GM19035 (cell line): ENCODE measurements at regions not wholly inside any gene's neighbourhood (a gene's known extent, or its start where the extent isn't known, plus 50 kb on each side); places are given as distances from the start of the nearest gene placed in this dataset.
"Not testable (repeated sequence)": the region's sequence is repeated elsewhere in the genome, so short reads cannot be mapped to it uniquely, and the experiment has no call there.

Source experiments
- ATAC-seq: cut with Tn5 transposase; IDR thresholded peaks from one replicate; pipeline ENCODE4 v1.9.1; 2021; ENCODE audit not compliant: unreplicated experiment

DNA sequence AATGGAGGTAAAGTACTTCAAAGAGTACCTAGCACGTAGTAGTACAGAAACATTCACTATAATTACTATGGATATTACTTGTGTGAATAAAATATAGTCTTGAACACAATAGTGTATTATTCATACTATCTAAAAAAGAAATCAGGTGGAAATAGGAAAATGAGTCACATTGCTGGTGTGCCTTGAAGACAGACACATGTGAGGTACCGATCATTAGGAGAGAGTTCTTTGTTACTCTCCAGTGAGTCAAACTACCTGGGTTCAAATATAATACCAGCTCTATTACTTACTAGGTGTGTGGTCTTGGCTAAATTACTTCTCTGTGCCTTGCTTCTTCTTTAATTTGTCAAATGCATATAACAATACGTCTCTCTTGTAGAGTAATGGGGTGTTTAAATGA, 50.8 kb upstream of the BEND6 start:
- ATAC-seq, result no peak

DNA sequence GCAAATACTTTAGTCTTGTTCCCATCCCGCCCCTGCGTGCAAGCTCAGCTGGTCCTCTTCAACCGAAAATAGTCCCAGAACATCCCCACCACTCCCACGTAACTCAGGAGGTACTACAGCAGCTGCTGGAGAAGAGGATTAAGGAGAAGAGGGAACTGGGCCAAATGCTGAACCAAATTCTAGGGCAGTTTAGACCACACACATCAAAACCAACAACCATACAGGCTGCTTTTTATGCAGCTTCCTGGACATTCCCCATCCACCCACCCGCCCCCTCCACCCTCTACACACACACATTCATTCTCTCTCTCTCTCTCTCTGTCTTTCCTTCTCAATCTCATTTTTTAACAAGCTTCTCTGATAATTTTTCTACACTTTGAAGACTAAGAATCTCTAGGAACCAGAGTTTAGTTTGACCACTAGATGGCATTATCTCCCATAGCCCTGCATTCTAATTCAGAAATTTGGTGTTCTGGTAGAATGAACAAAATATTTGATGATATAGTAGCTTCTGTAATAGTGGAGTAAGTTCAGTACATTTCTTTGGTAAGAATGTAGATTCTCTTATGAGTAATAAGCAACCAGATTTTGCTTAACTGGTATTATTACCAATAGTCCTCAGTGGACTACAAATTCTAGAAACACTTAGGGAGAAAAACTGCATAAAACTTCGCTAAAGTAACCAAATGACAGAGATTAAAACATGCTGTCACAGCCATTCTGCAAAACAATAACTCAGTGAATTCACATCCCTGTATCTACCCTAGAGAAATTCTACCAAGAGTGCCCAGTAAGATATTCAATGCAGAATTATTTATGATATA, 52.1 kb upstream of the BEND6 start:
- no peak for ATAC-seq

DNA sequence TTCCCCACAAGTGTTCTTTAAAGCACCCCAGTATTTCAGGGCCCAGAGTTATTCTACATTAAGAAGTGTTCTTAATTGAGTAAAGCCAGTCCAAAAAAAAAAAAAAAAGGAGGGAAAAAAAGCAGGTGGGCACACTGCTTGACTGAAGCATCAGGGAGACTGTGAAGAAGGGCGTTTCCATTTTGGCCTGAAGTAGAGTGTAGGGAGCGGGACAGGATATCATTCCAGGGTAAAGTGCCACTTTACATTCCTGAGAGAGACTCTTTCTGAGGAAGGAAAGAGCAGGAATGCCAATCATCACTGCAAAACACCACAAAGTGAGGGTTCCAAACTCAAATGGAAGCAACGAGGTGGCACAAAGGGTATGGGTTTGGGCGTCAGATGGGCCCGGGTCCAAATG, 54.1 kb upstream of the BEND6 start:
- no peak for ATAC-seq

DNA sequence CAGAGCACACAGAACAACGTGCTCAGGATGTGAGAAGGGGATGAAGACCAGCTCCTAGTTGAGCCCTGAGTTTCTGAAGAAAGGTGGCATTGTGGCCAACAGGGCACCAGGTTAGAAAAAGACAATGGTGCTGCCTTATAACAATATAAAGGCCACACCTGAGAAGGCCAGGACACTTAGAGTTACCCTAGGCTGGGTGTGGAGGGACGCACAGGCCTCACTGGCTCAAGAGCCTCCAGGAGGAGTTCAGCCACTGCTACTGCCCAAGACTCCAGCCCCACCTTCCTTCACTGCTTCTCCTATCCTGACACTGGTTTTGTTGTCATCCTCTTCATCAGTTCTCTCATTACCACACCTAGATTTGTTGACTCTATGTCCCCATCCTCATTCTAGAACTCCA, 55.2 kb upstream of the BEND6 start:
- no peak for ATAC-seq

DNA sequence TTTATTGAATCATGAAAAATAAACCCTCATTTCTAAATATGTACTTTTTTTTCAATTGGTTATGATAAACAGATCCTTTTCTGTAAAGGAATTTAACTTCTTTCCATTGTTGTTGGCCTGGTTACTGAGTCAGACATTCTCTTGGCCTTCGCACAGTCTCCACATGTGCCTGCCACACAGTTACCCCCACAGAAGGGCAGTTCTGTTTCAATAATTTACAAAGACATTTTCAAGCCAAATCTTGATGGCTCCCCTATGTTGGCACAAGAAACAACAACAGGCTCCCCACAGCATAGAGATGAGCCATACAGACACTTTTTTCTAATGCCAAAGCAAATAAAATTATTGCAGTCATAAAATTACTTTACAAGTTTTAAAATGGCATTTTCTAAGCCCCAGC, 55.6 kb upstream of the BEND6 start:
- no peak for ATAC-seq

DNA sequence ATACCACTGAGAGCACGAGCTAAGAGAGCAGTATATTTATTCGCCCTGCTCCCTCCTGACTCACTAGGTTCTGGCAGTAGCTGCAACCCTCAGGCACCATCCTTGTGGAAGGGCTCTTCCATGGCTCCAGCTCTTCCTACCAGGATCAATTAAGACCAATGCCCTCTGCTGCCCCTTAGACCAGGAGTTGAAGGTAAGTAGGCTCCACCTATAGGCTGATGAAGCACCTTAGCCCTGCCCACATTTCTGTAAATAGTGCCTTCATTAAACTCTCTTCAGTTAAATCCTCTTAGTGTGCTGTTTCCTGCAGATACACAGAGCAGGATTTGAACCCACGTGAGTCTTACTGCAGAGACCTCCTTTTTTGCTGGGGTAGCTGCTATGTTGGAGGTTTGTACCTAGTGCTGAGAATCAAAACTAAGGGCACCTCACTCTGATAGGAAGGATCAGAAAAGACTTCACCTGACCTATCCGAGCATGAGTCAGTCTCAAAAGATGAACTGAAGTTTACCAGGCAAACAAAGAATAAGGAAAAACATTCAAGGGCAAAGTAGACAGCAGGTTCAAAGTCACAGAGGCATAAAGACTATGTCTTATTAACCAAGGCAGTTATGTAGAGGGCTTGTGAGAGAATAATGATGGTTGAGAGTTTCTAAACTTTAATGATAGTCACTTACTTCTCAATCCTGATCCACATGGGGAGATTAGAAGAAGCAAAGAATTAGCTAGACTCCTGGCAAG, 56.9 kb upstream of the BEND6 start:
- no peak for ATAC-seq

DNA sequence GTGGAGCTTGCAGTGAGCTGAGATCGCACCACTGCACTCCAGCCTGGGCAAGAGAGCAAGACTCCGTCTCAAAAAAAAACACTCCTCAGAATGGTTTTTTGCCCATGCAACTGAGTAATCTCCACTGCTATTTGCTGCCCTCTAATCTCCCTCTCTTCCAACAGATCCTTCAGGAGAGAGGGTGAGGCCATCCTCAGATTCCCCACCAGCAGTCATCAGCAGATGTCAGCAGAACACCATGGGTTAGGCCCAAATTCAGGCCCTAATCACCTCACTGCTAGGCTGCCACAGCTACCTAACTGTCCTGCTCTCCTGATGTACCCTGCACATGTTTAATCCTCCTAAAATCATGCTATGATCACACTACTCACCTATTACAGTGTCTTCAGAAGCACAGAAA, 63.2 kb upstream of the BEND6 start:
- ATAC-seq, result peak; percentile 31

DNA sequence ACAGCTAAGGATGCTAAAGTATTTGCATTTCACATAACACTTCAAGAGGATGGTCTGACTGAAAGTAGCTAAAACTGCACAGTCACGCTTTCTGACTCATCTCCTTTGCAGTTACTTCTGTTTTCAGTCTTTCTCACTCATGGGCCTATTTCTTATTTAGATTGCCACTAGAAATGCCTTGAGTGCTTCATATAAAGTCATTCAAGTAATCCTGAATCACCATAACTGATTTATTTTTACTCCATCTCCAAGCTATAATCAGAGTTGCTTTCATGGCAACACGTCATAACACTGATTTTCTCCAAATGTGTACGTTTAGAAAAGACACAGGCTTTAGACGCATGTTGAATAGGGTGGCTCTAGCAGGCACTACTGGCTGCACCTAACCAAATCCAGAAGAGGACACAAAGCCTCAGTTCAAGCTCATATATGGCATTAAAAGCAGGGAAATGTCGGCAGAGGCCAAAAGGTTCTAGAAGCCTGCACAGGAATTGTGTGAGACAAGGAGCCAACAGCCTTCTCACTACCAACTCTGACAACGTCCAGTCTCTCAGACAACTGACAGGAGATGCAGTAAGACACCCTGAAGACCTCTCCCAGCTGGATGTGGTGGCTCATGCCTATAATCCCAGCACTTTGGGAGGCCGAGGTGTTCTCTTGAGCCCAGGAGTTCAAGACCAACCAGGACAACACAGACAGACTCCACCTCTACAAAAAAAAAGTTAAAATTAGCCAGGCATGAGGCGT, 64.1 kb upstream of the BEND6 start:
- ATAC-seq, result peak; percentile 95

DNA sequence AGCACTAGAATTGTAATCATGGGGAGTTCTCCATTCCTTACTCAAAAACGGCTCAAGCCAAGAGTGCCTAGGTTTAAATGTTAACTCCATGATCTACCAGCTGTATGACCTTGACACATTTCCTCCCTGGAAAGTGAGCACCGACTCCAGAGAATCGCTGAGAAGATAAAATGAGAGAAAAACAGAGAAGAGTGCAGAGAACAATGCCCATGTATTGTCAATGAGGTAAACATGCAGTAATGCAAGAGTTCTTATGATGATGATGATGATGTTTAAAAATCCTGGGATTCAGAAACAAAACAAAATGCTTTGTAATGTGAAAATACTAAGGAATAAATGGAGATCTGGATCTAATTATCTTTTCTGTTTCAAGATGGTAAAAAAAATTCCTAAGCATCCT, 64.8 kb upstream of the BEND6 start:
- no peak for ATAC-seq

DNA sequence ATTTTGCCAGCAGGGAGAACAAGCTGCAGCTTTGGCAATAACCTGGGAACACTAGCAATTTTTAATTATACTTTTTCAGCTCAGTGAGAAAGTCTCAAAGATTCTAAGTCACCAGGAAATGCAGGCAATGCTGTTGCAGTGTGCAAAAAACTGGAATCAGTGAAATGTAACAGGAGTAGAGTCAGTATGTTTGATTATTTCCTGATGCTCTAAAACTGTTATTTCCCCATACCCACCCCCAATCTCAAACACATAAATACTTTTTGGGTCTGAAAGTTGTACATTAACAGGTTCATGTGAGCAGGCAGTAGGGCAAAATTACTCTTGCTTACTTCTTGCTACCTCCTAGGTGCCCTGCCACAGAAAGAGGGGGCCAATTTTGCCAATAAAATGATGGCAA, 65.4 kb upstream of the BEND6 start:
- ATAC-seq, result no peak

DNA sequence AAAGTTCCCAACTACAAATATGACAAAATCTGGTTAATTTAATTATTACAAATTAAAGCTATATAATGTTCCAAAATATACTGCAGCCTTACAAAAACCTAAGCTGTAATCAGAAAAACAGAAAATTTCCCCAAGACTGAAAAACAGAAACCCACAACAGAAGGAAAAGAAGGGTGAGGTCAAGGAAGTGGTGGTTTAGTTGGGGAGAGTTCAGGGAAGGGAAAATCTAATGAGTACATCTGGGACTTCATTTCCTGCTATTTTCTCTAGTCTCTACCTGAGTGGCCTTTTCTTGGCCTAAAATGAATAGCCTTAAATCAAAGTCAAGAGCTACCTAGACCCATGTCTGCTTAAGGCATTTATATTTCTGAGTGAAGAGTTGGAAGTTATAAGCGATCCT, 66.2 kb upstream of the BEND6 start:
- no peak for ATAC-seq

DNA sequence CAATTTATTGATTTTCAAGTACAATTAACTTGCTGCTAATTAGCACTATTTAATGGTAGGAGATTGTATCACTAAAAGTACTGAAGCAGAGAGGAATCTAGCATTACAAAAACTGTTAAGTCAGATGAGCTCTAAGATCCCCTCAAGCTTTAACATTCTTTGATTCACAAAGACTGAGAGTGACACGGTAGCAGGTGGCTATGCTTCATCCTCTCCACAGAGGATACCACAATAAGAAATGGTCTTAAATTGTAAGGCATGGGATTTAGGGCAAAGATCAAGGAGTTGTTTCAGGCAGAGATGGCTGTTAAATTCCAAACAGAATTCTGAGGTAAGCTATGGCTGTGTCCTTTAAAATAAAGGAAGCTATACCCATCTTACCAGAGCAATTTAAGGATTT, 67.8 kb upstream of the BEND6 start:
- ATAC-seq, result no peak

DNA sequence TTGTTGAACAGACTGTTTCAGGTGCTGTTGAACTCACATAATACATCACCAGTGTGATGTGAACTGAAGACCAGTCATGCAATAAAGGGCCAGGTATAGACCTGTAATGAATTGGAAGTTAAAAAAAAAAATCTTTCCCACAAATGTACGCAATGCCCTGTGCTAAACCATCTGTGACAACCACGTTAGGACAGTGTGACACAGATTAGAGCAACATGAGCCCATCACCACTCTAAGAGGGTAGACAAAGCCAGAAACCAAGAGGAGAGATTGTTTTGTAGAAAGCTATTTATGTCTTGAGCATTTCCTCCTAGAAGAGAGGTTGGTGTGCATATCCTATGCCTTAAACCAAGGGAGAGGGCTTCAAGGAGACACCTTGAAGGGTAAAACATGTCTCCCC, 77.0 kb upstream of the BEND6 start:
- ATAC-seq, result no peak

DNA sequence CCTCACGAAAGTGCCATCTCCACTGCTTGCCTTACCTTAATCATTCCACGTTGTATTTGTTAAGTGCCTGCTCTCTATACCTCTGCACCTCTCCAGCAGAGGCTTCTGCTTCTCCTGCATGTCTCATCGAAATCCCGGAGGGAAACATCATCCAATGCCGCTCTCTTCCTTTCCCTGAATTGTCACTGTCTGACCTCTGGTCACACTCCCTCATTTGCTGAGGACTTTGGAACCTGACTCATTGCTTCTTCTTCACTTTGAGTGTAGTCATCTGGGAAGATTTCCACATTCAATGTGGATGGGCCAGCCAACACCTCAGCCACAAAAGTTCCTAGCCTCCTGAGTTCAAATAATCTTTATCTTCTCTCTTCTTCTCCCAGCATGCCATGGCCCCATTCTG, 78.9 kb upstream of the BEND6 start:
- no peak for ATAC-seq

DNA sequence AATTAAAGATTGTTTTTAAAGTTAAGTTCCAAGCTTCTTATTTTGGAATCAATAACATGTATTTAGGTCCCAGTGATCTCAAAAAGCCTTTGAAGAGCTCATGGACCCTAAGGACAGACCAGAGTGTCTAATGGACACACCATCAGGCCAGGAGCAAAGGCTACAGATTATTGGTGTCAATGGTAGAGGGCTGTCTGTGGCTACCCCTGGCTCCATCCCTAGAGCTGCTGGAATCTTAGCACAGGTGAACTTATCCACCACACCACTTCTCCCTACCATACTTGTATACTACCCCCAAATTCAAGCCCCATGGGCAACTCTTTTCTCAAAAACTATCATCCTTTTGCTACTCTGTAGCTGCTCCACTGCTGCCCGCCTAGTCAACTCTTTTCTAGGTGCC, 79.4 kb upstream of the BEND6 start:
- ATAC-seq, result no peak

DNA sequence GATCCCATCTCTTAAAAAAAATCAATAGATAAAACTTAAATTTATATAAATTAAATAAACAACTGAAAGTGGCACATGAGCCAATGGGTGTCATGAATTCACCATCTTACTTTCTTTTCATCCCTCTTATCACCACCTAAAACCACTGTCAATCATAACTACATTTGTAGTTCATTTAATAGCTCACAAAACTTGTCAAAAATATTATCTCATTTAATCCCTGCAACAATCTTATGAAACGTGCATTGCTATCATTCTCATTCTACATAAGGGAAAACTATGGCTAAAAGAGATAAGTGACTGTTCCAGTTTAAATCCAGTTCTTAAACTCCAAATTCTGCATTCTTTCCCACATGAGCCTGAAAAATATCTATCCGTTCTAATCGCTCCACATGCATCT, 80.6 kb upstream of the BEND6 start:
- ATAC-seq, result no peak

DNA sequence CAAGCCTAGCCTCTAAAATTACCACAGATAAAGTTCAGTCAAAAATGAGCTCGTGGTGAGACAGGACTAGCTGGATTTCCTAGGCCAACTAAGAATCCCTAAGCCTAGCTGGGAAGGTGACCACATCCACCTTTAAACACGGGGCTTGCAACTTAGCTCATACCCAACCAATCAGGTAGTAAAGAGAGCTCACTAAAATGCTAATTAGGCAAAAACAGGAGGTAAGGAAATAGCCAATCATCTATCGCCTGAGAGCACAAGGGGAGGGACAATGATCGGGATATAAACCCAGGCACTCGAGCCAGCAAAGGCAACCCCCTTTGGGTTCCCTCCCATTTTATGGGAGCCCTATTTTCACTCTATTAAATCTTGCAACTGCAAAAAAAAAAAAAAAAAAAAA, 84.9 kb upstream of the BEND6 start:
- ATAC-seq, result not testable (repeated sequence)

DNA sequence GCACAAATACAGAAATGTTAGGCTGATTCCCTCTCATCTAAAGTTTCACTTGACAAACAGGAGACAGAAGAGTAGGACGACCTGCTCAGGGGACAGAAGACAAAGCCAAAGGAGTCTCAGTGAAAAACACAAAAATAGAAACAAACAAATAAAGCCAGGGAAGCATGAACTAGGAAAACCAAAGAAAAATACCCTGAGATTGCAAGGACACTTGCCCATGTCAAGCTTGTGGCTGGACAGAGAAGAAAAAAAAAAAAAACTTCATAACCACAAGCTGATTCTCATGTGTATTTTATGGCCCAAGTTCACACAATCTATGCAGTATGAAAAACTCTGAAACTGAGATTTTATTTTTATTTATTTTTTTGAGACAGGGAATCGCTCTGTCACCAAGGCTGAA, 85.6 kb upstream of the BEND6 start:
- ATAC-seq, result no peak

DNA sequence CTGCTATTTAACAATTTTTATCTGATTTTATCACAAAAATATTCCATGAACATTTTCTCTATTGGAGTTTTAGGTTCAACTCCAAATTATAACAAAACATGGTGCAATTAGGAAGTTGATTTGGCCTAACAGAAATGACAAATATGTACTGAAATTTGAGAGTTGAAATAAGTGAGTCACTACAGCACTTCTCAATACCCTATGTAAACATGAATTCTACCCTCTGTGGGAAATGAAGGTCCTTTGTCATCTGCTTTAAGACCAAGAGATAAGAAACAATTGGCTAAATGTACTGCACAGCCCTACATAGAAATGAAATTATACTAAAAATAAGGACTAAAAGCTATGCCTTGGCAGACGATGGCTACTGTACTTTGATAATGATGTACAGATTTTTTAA, 86.2 kb upstream of the BEND6 start:
- no peak for ATAC-seq

DNA sequence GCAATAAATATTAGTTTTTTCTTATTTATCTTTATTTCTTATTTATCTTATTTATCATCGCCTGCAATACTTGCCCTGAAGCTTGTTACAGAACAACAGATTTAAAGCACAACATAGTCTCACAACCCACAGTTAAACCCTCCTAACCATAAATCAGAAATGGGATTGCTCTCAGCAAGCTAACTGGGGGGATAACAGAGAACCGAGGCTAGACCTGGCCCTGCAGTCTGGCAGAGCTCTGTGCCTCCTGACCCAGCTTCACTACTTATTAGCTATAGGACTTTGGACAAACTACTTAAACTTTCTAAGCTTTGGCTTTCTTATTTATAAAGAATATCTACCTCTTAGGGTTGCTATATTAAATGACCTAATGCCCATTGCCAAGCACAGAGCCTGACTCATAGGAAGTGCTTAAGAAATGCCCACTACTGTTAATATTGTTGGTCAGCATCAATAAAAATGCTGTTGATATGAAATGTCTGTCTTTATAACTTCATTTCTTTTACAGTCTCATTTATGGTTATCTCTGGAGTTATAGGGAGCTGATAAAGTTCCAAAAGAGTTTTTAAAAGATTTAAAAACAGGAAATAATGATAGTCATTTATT, 87.9 kb upstream of the BEND6 start:
- no peak for ATAC-seq

DNA sequence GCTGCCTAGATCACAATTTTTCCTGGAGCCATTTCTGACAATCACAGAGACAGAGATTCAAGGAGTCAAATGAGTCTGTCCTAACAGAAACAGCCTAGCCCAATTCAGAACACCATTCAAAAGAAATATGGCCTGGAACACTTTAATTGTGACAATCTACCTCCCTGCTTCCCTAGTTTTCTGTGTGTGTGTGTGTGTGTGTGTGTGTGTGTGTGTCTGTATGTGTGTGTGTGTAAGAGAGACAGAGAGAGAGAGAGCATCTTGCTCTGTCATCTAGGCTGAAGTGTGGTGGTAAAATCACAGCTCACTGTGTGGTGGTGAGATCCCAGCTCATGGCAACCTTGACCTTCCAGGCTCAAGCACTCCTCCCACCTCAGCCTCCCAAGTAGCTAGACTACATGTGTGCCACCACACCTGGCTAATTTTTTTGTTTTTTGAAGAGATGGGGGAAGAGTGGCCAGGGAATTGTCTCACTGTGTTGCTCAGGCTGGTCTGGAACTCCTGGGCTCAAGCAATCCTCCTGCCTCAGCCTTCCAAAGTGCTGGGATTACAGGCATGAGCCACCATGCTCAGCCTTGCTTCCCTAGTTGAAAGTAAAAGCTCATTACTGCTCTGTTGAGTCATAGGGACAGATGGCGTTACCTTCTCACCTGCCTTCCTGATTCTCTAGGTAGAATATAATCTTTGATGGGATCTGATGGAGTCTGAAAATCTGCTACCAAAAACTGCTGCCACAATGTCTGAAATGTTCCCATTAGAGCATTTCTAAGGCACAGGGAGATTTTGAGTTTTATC, 89.6 kb upstream of the BEND6 start:
- ATAC-seq, result no peak
